Uterus (tissue), 2 donors: ENCODE measurements at regions not wholly inside any gene's neighbourhood (a gene's known extent, or its start where the extent isn't known, plus 50 kb on each side); places are given as distances from the start of the nearest gene placed in this dataset.

ENCODE experiments used
- POLR2A ChIP-seq, 2 donors: fragments of 450-650 bp; IDR thresholded peaks; one replicate each; pipeline ENCODE4 v1.6.1; 2016; ENCODE audit warnings: antibody characterized with exemption in 2 of 2, mild to moderate bottlenecking in 1 of 2, moderate library complexity in 1 of 2
- TF ChIP-seq, protein P1 (sequence below), 4 experiments: fragments of 200-600 bp in 2 of 4; fragments of 450-650 bp in 2 of 4; sonication (generic) in 2 of 4; IDR thresholded peaks; one replicate each; pipeline ENCODE4 v1.5.1; 2016 to 2019; ENCODE audit warnings: antibody characterized with exemption in 4 of 4, mild to moderate bottlenecking in 2 of 4, moderate library complexity in 1 of 4

DNA sequence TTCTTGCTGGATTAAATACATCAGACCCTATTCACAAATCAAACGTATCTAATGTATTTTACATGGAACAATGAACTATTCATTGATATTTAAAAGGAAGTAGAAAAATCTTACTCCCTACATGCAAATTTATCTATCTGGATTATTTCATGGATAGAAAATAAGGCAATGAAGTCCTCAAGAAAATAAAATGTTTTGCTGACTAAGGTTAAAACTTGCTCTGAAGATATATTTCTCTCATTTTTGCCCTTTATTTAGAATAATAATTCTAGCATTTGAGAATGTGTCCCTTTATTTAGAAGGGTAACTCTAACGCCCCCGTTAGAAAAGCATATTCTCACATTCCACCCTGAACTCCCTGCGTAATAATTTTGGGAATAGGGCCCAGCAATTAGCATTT is 627.0 kb upstream of the ZP4 start:
- TF ChIP-seq, protein P1, sequence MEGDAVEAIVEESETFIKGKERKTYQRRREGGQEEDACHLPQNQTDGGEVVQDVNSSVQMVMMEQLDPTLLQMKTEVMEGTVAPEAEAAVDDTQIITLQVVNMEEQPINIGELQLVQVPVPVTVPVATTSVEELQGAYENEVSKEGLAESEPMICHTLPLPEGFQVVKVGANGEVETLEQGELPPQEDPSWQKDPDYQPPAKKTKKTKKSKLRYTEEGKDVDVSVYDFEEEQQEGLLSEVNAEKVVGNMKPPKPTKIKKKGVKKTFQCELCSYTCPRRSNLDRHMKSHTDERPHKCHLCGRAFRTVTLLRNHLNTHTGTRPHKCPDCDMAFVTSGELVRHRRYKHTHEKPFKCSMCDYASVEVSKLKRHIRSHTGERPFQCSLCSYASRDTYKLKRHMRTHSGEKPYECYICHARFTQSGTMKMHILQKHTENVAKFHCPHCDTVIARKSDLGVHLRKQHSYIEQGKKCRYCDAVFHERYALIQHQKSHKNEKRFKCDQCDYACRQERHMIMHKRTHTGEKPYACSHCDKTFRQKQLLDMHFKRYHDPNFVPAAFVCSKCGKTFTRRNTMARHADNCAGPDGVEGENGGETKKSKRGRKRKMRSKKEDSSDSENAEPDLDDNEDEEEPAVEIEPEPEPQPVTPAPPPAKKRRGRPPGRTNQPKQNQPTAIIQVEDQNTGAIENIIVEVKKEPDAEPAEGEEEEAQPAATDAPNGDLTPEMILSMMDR (IDR thresholded peaks at IDR 0.05): no peak
- no peak for TF ChIP-seq POLR2A (IDR thresholded peaks at IDR 0.05)
